ENCODE measurements at regions not wholly inside any gene's neighbourhood (a gene's known extent, or its start where the extent isn't known, plus 50 kb on each side); places are given as distances from the start of the nearest gene placed in this dataset.
"Not testable (repeated sequence)": the region's sequence is repeated elsewhere in the genome, so short reads cannot be mapped to it uniquely, and the experiment has no call there.

- not testable (repeated sequence) for DNase-seq
Observed at GRCh38 chr3:197459571-197459970, 96.2 kb downstream of the BDH1 start.

- no peak for DNase-seq
Observed at GRCh38 chr3:197458906-197459470, 96.8 kb downstream of the BDH1 start.

GRCh38 chr3:197458179-197458707 is 97.5 kb downstream of the BDH1 start:
- DNase-seq: no peak

GRCh38 chr3:197456261-197457091 is 99.3 kb downstream of the BDH1 start:
- peak; percentile 90 for DNase-seq

GRCh38 chr3:197454841-197455240 is 100.9 kb downstream of the BDH1 start:
- not testable (repeated sequence) for DNase-seq

- DNase-seq: no peak
Observed at GRCh38 chr3:197454014-197454413, 101.8 kb downstream of the BDH1 start.

- no peak for DNase-seq
Observed at GRCh38 chr3:197450810-197451209, 105.0 kb downstream of the BDH1 start.

- DNase-seq: no peak
Observed at GRCh38 chr3:197450308-197450707, 105.5 kb downstream of the BDH1 start.

- DNase-seq: not testable (repeated sequence)
Observed at GRCh38 chr3:197449181-197449580, 106.6 kb downstream of the BDH1 start.

- DNase-seq: not testable (repeated sequence)
Observed at GRCh38 chr3:197447781-197448180, 108.0 kb downstream of the BDH1 start.

GRCh38 chr3:197447057-197447456 is 108.7 kb downstream of the BDH1 start:
- DNase-seq: no peak

GRCh38 chr3:197446700-197447056 is 109.1 kb downstream of the BDH1 start:
- DNase-seq: no peak

GRCh38 chr3:197445896-197446699 is 109.7 kb downstream of the BDH1 start:
- DNase-seq: no peak

- DNase-seq: no peak
Observed at GRCh38 chr3:197444793-197445379, 110.9 kb downstream of the BDH1 start.

- no peak for DNase-seq
Observed at GRCh38 chr3:197443506-197443905, 112.3 kb downstream of the BDH1 start.

- no peak for DNase-seq
Observed at GRCh38 chr3:197440717-197441303, 115.0 kb downstream of the BDH1 start.

- DNase-seq: no peak
Observed at GRCh38 chr3:197438906-197439305, 116.9 kb downstream of the BDH1 start.

GRCh38 chr3:197435426-197435825 is 120.3 kb downstream of the BDH1 start:
- no peak for DNase-seq

GRCh38 chr3:197434830-197435229 is 120.9 kb downstream of the BDH1 start:
- DNase-seq: no peak

GRCh38 chr3:197432384-197433127 is 123.2 kb downstream of the BDH1 start:
- DNase-seq: no peak

GRCh38 chr3:197431346-197431910 is 124.3 kb downstream of the BDH1 start:
- DNase-seq: no peak

- no peak for DNase-seq
Observed at GRCh38 chr3:197430934-197431333, 124.8 kb downstream of the BDH1 start.
